Urinary bladder (tissue), 3 donors: ENCODE measurements at regions not wholly inside any gene's neighbourhood (a gene's known extent, or its start where the extent isn't known, plus 50 kb on each side); places are given as distances from the start of the nearest gene placed in this dataset.

Experiments
- DNase-seq: peaks from one replicate; pipeline ENCODE4 v3.0.0-alpha.2; 2015; ENCODE audit errors: extremely low spot score
- H3K27ac ChIP-seq: one replicate; pipeline ENCODE4 v1.5.1; 2013; ENCODE audit warnings: low read depth, mild to moderate bottlenecking, moderate library complexity
- H3K36me3 ChIP-seq: one replicate; pipeline ENCODE4 v1.6.1; 2013; ENCODE audit warnings: mild to moderate bottlenecking, moderate library complexity; ENCODE audit not compliant: insufficient read depth
- H3K4me1 ChIP-seq: one replicate; pipeline ENCODE4 v1.6.1; 2013; ENCODE audit warnings: mild to moderate bottlenecking, moderate library complexity; ENCODE audit not compliant: insufficient read depth
- H3K4me3 ChIP-seq: one replicate; pipeline ENCODE4 v1.5.1; 2013; ENCODE audit warnings: low read depth, low read length
- WGBS: extraction: QIAGEN DNeasy Blood & Tissue Kit; methylation state at CpG from one replicate; pipeline ENCODE4 v1.1.7; 2013; 5-methylcytosine and 5-hydroxymethylcytosine counted together
- donor health status: healthy with polysubstance abuse.
- donor health status: healthy.

DNA sequence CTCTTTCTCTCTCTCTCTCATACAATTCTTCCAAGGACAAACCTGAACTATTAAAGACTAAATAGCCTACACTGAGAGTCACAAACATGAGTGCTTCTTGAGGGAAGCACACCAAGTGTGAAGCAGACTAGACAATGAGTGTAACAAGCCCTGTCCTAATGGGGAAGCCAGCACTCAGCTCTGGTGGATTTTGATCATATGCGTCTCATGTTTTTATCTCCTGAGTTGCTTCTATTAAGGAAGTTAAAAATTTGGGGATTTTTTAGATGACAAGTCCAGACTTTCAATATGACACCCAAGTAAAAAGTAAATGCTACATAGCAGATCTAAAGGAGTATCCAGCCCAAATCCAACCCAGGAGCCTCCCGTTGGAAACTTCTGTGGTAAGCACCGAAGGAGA, 437.8 kb downstream of the RFC3 start:
- no peaks in the 10 kb centered on the region for H3K4me1 ChIP-seq
- no peak for DNase-seq
- no peaks in the 10 kb centered on the region for H3K36me3 ChIP-seq
- no peak overlapping the region for H3K27ac ChIP-seq
- H3K4me3 ChIP-seq = no peak overlapping the region
- 94% methylated on average over 3 of the region's 3 CpGs for WGBS

GRCh38 chr13:34256236-34256635, 438.3 kb downstream of the RFC3 start:
- 80% methylated on average over 2 of the region's 2 CpGs for WGBS

GRCh38 chr13:34257966-34258365, 440.0 kb downstream of the RFC3 start:
- no peaks in the 10 kb centered on the region for H3K4me1 ChIP-seq
- 69% methylated on average over 4 of the region's 4 CpGs for WGBS
- H3K27ac ChIP-seq = no peak overlapping the region
- no peaks in the 10 kb centered on the region for H3K36me3 ChIP-seq
- no peak overlapping the region for H3K4me3 ChIP-seq
- no peak for DNase-seq

More at GRCh38 chr13:34256236-34256635, 438.3 kb downstream of the RFC3 start:
- no peak overlapping the region for H3K27ac ChIP-seq
- DNase-seq = no peak
- H3K4me3 ChIP-seq = no peak overlapping the region
- H3K36me3 ChIP-seq = no peaks in the 10 kb centered on the region
- no peaks in the 10 kb centered on the region for H3K4me1 ChIP-seq

DNA sequence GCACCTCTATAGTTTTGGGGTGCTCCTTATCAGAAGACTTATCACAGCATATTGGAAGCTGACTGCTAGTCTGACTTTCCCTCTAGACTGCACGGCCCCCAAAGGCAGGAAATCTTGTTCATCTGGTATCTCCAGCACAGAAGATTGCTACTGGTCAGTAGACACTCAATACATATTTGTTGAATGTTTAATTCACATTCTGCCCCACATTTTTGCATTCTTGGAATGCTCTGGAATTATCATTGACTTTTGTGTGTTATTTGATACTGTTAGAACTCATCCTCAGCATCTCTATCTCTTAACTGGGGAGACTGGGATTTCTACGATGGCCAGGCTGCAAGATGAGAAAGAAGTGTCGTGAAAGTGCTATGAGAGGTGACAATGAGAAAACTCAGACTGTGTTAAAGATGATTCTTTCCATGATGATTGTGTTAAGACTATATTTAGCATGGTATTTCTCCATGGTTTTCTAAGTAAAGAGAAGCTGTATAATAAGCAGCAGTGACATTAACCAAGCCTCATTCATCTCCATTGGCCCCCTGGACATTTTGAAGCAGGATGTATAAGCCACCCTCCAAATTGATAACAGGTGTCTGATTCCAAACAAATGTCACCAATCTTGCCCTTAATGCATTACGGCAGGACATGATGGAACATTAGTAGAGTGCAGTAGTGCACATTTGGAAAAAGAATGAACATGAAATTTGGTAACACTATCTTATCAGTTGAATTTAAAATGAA, 440.9 kb downstream of the RFC3 start:
- Histone ChIP-seq H3K4me3 (no peak overlapping the region), H3K36me3 (no peaks in the 10 kb centered on the region), H3K27ac (no peak overlapping the region), H3K4me1 (no peaks in the 10 kb centered on the region)
- 52% methylated on average over 4 of the region's 4 CpGs for WGBS
- DNase-seq = no peak

DNA sequence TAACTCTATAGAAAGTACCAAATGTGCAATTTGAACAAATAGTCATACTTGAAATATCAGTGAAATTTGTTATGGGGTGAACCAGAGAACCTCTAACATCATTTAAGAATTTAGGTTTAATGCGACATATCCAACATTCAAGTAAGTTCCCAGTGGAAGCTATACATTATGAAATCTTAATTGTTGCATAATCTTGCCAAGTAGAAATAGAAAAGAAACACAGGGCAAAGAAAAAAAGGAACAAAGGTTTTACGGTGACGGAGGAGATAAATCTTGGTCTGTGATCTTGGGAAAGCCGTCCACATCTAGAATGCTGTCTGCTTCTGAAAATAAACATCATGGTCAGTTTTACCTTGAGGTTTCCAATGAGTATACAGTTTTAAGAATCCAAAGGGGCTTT, 445.7 kb downstream of the RFC3 start:
- Histone ChIP-seq H3K4me3 (no peak overlapping the region), H3K36me3 (no peaks in the 10 kb centered on the region), H3K27ac (no peak overlapping the region), H3K4me1 (no peaks in the 10 kb centered on the region)
- WGBS = 87% methylated on average over 4 of the region's 4 CpGs
- DNase-seq = no peak

DNA sequence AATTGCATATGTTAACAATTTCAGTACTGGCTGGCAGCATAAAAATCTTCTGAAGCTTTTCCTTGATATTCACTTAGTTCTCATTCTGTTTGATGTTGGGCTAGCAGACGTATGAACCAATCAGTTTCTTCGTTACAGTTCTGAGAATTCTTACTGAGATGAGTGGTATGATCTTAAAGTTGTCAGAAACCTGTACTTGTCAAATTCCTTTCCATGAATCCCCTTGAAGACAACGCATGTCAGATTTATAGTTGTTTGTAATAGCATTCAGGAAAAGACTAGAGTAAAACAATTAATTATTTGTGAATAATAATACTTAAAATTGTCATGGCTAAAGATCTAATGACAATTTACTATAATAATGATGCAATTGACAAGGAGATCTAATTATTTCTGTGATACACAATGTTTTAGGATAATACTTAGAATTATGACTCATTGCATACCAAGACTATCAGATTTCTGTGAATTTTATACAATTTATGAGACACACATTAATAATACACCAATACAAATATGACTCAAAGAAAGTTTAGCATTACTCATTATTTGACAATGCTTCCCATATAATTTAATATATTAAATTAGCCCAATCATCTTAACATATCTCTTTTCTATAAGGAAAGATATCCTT, 447.2 kb downstream of the RFC3 start:
- Histone ChIP-seq H3K4me3 (no peak overlapping the region), H3K4me1 (no peaks in the 10 kb centered on the region), H3K36me3 (no peaks in the 10 kb centered on the region), H3K27ac (no peak overlapping the region)
- no peak for DNase-seq
- WGBS = 91% methylated on average over 3 of the region's 3 CpGs

DNA sequence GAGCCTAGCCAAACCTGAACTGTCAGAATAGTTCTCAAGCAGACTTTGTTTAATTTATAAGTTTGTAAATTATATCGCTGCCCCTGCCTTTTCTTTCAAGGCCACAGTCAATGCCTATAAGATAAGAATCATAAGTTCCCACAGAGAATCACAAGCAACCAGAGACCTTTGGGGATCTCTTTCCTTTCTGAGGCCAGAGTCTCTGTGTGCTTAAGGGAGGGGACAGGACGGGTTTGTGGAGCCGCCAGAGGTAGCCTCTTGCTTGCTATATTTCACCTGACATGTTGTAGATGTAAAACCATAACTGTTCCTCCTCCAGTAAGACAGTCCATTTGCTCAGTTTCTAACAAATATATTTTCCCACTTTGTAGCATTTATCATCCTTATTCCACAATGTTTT, 458.8 kb downstream of the RFC3 start:
- no peak overlapping the region for H3K4me3 ChIP-seq
- WGBS = 88% methylated on average over 3 of the region's 3 CpGs
- DNase-seq = no peak

DNA sequence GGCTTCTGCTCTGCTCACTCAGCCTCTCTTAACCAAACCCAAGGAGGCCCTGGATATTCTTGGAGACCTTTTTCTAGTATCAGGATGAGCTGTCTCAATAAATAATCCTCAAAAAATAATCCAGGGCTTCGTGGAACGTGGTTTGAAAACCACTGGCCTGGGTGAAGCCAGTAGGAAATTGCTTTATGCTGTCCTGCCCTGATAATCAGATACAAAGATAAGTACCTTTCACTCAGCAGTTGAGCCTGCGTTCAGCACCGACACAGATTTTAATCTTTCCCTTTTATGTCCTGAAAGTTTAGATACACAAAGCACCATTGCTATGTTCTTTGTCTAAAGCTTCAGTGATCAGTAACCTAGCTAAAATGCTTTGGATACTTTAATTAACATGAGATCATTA, 460.0 kb downstream of the RFC3 start:
- 20% methylated on average over 4 of the region's 4 CpGs for WGBS
- H3K4me3 ChIP-seq = no peak overlapping the region
- no peaks in the 10 kb centered on the region for H3K36me3 ChIP-seq
- no peak overlapping the region for H3K27ac ChIP-seq
- DNase-seq = no peak
- H3K4me1 ChIP-seq = peaks cover 1% of the 10 kb centered on the region

More for the DNA sequence above, 458.8 kb downstream of the RFC3 start:
- Histone ChIP-seq H3K4me1 (peaks cover 1% of the 10 kb centered on the region), H3K27ac (no peak overlapping the region), H3K36me3 (no peaks in the 10 kb centered on the region)

DNA sequence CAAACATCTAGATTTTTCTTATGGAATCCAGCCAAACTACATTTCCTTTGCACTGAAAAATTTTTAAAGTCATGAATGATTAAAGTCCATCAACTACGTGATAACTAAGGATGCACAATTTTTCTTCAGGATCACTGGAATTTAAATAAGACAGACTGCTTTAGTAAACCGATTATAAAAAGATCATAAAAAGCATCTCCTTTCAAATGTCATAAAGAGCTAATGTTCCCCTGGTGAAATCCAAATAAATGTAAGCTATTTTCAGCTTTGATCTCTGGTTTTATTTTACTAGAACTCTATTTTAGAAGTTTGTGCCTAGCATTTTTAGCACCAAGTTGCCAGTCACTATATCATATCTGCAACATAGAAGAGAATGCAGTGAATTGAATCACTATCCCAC, 460.8 kb downstream of the RFC3 start:
- Histone ChIP-seq H3K4me1 (peaks cover 1% of the 10 kb centered on the region), H3K36me3 (no peaks in the 10 kb centered on the region), H3K4me3 (no peak overlapping the region), H3K27ac (no peak overlapping the region)
- no peak for DNase-seq
- 29% methylated on average over 2 of the region's 2 CpGs for whole genome bisulfite sequencing

DNA sequence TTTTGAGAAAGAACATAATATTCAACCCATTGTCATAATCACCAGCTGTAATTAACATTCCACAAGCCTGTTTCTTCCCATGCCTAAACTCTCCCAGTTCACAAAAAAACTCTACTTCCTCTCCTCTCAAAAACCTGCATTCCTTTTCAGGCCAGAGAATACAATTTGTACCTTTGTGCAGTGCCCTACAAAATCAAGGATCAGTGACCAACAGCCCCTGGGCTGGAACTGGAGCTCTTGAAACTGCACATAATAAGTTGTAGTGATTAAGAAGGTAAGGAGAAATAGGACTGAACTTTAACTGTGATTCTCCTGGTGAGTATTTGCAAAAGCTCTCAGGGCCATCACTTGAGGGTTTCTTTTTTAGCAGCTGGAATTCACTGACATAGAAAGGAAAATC, 472.7 kb downstream of the RFC3 start:
- Histone ChIP-seq H3K4me1 (no peaks in the 10 kb centered on the region), H3K27ac (no peak overlapping the region), H3K4me3 (no peak overlapping the region), H3K36me3 (no peaks in the 10 kb centered on the region)
- DNase-seq = no peak

- no peak overlapping the region for H3K27ac ChIP-seq
- no peak overlapping the region for H3K4me3 ChIP-seq
- DNase-seq = no peak
- 22% methylated on average over 5 of the region's 5 CpGs for WGBS
- H3K4me1 ChIP-seq = no peaks in the 10 kb centered on the region
- no peaks in the 10 kb centered on the region for H3K36me3 ChIP-seq
Observed at GRCh38 chr13:34294483-34295129, 476.7 kb downstream of the RFC3 start.

DNA sequence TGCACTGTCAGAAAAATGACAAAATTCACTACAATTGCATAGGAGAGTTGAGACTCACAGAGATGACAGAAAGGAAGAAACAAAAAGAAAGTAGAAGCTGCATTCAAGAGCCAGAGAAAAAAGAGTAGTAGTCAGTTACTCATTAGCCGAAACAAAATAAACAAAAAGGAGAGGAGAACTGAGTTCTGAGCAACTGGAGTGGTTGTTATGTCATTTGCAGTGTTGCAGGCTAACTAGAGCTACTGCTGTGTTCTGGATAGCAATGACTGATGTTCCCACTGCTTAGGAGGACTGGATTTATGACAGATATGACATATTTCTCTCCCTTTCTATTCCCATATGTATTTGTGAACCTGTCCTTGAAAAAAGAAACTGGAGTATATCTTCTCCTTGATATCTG, 482.6 kb downstream of the RFC3 start:
- DNase-seq = no peak
- H3K27ac ChIP-seq = no peak overlapping the region
- WGBS = 37% methylated on average over 1 of the region's 1 CpG
- no peaks in the 10 kb centered on the region for H3K36me3 ChIP-seq
- no peaks in the 10 kb centered on the region for H3K4me1 ChIP-seq
- H3K4me3 ChIP-seq = no peak overlapping the region

DNA sequence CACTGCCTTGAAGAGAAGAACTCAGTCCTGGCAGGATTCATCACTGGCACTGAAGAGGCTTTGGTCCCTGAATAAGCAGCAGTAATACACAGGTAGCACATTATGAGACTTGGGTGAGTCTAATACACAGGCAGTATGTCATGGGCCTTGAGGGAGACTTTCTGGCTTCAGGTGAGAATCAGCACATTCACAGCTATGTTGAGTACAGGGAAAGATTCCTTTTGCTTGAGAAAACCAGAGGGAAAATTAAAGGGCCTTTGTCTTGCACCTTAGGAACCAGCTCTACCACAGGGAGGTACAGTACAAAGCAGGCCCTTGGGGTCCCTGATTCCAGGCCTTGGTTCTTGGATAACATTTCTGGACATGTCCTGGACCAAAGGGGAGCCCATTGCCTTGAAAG, 484.6 kb downstream of the RFC3 start:
- Histone ChIP-seq H3K4me1 (no peaks in the 10 kb centered on the region), H3K4me3 (no peak overlapping the region), H3K27ac (no peak overlapping the region), H3K36me3 (no peaks in the 10 kb centered on the region)
- no peak for DNase-seq

DNA sequence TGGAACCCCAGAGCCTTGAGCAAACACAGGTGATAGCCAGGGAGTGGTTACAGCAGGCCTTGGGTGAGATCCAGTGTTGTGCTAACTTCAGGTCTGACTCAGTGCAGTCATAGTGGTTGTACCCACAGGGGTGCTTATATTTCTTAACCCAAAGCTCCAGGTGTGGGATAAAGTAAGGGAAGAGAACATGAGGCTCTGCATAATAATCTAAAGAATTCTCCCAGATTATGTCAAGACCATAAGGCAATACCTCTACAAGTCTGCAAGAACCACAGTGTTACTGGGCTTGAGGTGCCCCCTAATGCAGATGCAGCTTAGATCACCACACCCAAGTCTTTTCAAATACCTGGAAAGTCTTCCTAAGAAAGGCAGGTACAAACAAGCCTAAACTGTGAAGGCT, 485.4 kb downstream of the RFC3 start:
- Histone ChIP-seq H3K27ac (no peak overlapping the region), H3K4me3 (no peak overlapping the region), H3K4me1 (no peaks in the 10 kb centered on the region), H3K36me3 (no peaks in the 10 kb centered on the region)
- no peak for DNase-seq
